Suprapubic skin (tissue), 4 donors: ENCODE measurements at regions not wholly inside any gene's neighbourhood (a gene's known extent, or its start where the extent isn't known, plus 50 kb on each side); places are given as distances from the start of the nearest gene placed in this dataset.
"Not testable (repeated sequence)": the region's sequence is repeated elsewhere in the genome, so short reads cannot be mapped to it uniquely, and the experiment has no call there.

Experiments used
- DNase-seq, 2 donors: peaks; one replicate each; pipeline ENCODE4 v3.0.0-alpha.2; 2019; ENCODE audit warnings: low spot score in 2 of 2
- H3K27ac ChIP-seq: fragments of 200-600 bp; sonication (generic); one replicate; pipeline ENCODE4 v1.5.1; 2019
- H3K27me3 ChIP-seq: fragments of 200-600 bp; sonication (generic); one replicate; pipeline ENCODE4 v1.5.1; 2019
- H3K36me3 ChIP-seq: fragments of 200-600 bp; sonication (generic); one replicate; pipeline ENCODE4 v1.5.1; 2019
- H3K4me1 ChIP-seq: fragments of 200-600 bp; sonication (generic); one replicate; pipeline ENCODE4 v1.5.1; 2019
- H3K4me3 ChIP-seq: fragments of 200-600 bp; sonication (generic); one replicate; pipeline ENCODE4 v1.5.1; 2019; ENCODE audit warnings: mild to moderate bottlenecking
- H3K9me3 ChIP-seq: fragments of 200-600 bp; sonication (generic); one replicate; pipeline ENCODE4 v1.5.1; 2019
- CTCF ChIP-seq, 2 donors: fragments of 200-600 bp in 1 of 2; fragments of 450-650 bp in 1 of 2; sonication (generic) in 1 of 2; IDR thresholded peaks; one replicate each; pipeline ENCODE4 v1.5.1; 2016 to 2019; ENCODE audit warnings: antibody characterized with exemption in 2 of 2, mild to moderate bottlenecking in 1 of 2, moderate library complexity in 1 of 2
- EP300 ChIP-seq: sonication (generic); formaldehyde crosslinking; IDR thresholded peaks from one replicate; pipeline ENCODE4 v1.6.1; 2017; ENCODE audit warnings: antibody characterized with exemption
- POLR2A ChIP-seq, 2 donors: fragments of 450-650 bp; IDR thresholded peaks; one replicate each; pipeline ENCODE4 v1.6.1; 2017; ENCODE audit warnings: antibody characterized with exemption in 2 of 2, mild to moderate bottlenecking in 2 of 2, moderate library complexity in 2 of 2
- POLR2AphosphoS5 ChIP-seq, 3 donors: sonication (generic); formaldehyde crosslinking; IDR thresholded peaks; one replicate each; pipeline ENCODE4 v1.6.1; 2017; ENCODE audit warnings: antibody characterized with exemption in 3 of 3
- WGBS: methylation state at CpG from one replicate; pipeline ENCODE4 v1.1.5; 2018; 5-methylcytosine and 5-hydroxymethylcytosine counted together

- not testable (repeated sequence) for H3K36me3 ChIP-seq, H3K4me1 ChIP-seq, H3K9me3 ChIP-seq, H3K27me3 ChIP-seq, H3K4me3 ChIP-seq, H3K27ac ChIP-seq, DNase-seq
- WGBS, result 65% methylated on average over 3 of the region's 3 CpGs
Observed at GRCh38 chr18:14236356-14237048, 104.3 kb upstream of the ZNF519 start.

GRCh38 chr18:14225286-14225679 is 93.0 kb upstream of the ZNF519 start:
- 73% methylated on average over 4 of the region's 4 CpGs for WGBS
- H3K4me1 ChIP-seq, H3K9me3 ChIP-seq, DNase-seq, H3K27me3 ChIP-seq, H3K36me3 ChIP-seq, H3K27ac ChIP-seq, H3K4me3 ChIP-seq: not testable (repeated sequence)

- not testable (repeated sequence) for H3K4me3 ChIP-seq, H3K36me3 ChIP-seq, DNase-seq, H3K27ac ChIP-seq, H3K4me1 ChIP-seq, H3K27me3 ChIP-seq, H3K9me3 ChIP-seq
- 96% methylated on average over 11 of the region's 27 CpGs for WGBS
Observed at GRCh38 chr18:14224551-14225285, 92.5 kb upstream of the ZNF519 start.

GRCh38 chr18:14223919-14224318 is 91.7 kb upstream of the ZNF519 start:
- H3K4me1 ChIP-seq, DNase-seq, H3K27ac ChIP-seq, H3K9me3 ChIP-seq, H3K36me3 ChIP-seq, H3K27me3 ChIP-seq, H3K4me3 ChIP-seq: not testable (repeated sequence)
- WGBS, result 100% methylated on average over 7 of the region's 16 CpGs

GRCh38 chr18:14223231-14223822 is 91.1 kb upstream of the ZNF519 start:
- H3K4me3 ChIP-seq, H3K4me1 ChIP-seq, H3K27me3 ChIP-seq, H3K27ac ChIP-seq, H3K9me3 ChIP-seq, H3K36me3 ChIP-seq: not testable (repeated sequence)
- DNase-seq, result peak in 1 of 2 donors; percentile 50
- 97% methylated on average over 5 of the region's 31 CpGs for WGBS

GRCh38 chr18:14222354-14223221 is 90.4 kb upstream of the ZNF519 start:
- not testable (repeated sequence) for H3K4me1 ChIP-seq, H3K27ac ChIP-seq, DNase-seq, H3K9me3 ChIP-seq, H3K36me3 ChIP-seq, H3K4me3 ChIP-seq, H3K27me3 ChIP-seq
- WGBS, result 95% methylated on average over 14 of the region's 31 CpGs

- Histone ChIP-seq H3K36me3 (no peaks in the 10 kb centered on the region), H3K4me1 (no peaks in the 10 kb centered on the region), H3K27ac (no peak overlapping the region), H3K27me3 (no peaks in the 10 kb centered on the region), H3K9me3 (peaks cover 10% of the 10 kb centered on the region), H3K4me3 (no peak overlapping the region)
- DNase-seq, result no peak
- 94% methylated on average over 14 of the region's 14 CpGs for WGBS
- TF ChIP-seq POLR2A (IDR thresholded peaks at IDR 0.05), result no peak
- TF ChIP-seq POLR2AphosphoS5 (IDR thresholded peaks at IDR 0.05), result no peak
- TF ChIP-seq EP300, result no peak
- TF ChIP-seq CTCF (IDR thresholded peaks at IDR 0.05), result no peak
Observed at GRCh38 chr18:14221689-14222088, 89.5 kb upstream of the ZNF519 start.

GRCh38 chr18:14215952-14216351 is 83.7 kb upstream of the ZNF519 start:
- not testable (repeated sequence) for H3K27me3 ChIP-seq, H3K27ac ChIP-seq, H3K36me3 ChIP-seq, H3K4me1 ChIP-seq, H3K4me3 ChIP-seq, DNase-seq, H3K9me3 ChIP-seq

GRCh38 chr18:14203424-14203823 is 71.2 kb upstream of the ZNF519 start:
- not testable (repeated sequence) for H3K9me3 ChIP-seq, DNase-seq, H3K27ac ChIP-seq, H3K4me3 ChIP-seq, H3K4me1 ChIP-seq, H3K27me3 ChIP-seq, H3K36me3 ChIP-seq
- WGBS, result 80% methylated on average over 2 of the region's 2 CpGs

GRCh38 chr18:14190776-14191442 is 58.7 kb upstream of the ZNF519 start:
- H3K9me3 ChIP-seq, H3K4me3 ChIP-seq, H3K4me1 ChIP-seq, DNase-seq, H3K27me3 ChIP-seq, H3K36me3 ChIP-seq, H3K27ac ChIP-seq: not testable (repeated sequence)
- 87% methylated on average over 3 of the region's 3 CpGs for WGBS
